IgD-negative memory B cell (primary cell): ENCODE measurements at regions not wholly inside any gene's neighbourhood (a gene's known extent, or its start where the extent isn't known, plus 50 kb on each side); places are given as distances from the start of the nearest gene placed in this dataset.
"Not testable (repeated sequence)": the region's sequence is repeated elsewhere in the genome, so short reads cannot be mapped to it uniquely, and the experiment has no call there.

Experiments
- H3K27ac Mint-ChIP-seq, 3 donors: one replicate each; pipeline ENCODE4 v1.8.0; 2020 to 2022; ENCODE audit warnings: mild to moderate bottlenecking in 3 of 3, mixed read lengths in 3 of 3, moderate library complexity in 1 of 3
- H3K27me3 Mint-ChIP-seq: one replicate; pipeline ENCODE4 v1.8.0; 2021; ENCODE audit warnings: mixed read lengths
- H3K36me3 Mint-ChIP-seq: one replicate; pipeline ENCODE4 v1.8.0; 2020; ENCODE audit warnings: mild to moderate bottlenecking, mixed read lengths
- H3K4me1 Mint-ChIP-seq, 3 donors: one replicate each; pipeline ENCODE4 v1.8.0; 2020 to 2022; ENCODE audit warnings: mixed read lengths in 3 of 3, mild to moderate bottlenecking in 1 of 3
- H3K4me3 Mint-ChIP-seq, 4 donors: one replicate each; pipeline ENCODE4 v1.8.0; 2020 to 2022; ENCODE audit warnings: mild to moderate bottlenecking in 4 of 4, mixed read lengths in 4 of 4, moderate library complexity in 3 of 4
- H3K9me3 Mint-ChIP-seq, 3 donors: one replicate each; pipeline ENCODE4 v1.8.0; 2020 to 2021; ENCODE audit warnings: mixed read lengths in 3 of 3, mild to moderate bottlenecking in 1 of 3

DNA sequence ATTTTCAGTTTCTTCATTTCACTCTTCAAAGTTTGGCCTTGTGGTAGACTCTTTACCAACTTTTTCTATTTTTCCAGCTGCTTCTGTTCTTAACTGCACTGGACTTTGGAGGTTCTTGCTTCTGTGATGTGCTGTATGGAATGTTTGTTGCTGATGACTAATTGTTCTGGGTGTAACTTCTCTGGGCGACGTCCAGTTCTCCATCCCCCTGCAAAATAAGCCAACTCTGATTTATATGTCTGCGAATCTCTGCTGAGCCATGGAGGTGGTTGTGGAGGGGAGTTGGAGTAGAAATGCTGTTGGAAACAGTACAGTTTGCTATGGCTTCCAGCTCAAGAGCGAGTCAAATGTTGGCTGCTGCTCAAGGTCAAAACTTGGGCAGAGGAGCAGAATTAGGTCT is 113.9 kb upstream of the DYRK2 start:
- H3K36me3 Mint-ChIP-seq = no peaks in the 10 kb centered on the region
- H3K9me3 Mint-ChIP-seq = peaks cover 0 to 2% (median 0%) of the 10 kb centered on the region in 3 donors
- peaks cover 18% of the 10 kb centered on the region for H3K27me3 Mint-ChIP-seq
- no peak overlapping the region for H3K27ac Mint-ChIP-seq
- H3K4me3 Mint-ChIP-seq = no peak overlapping the region
- H3K4me1 Mint-ChIP-seq = no peaks in the 10 kb centered on the region

DNA sequence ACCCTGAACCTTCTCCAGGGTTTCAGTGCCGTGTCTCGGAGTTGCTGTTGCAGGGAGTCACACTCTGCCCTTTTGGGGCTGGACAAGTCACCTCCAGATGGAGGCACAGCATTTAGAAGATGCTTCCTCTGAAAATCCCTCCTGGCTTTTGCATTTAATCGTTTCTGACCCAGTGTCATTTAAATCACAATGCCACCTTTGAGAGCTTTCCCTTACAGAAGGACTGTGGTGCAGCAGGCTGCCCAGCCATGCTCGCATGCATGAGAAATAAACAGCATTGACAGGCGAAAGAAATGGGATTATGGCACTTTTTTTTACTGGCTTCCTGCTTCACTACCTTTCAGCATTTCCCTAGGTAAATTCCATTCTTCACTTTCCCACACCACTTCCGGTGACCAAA is 113.4 kb upstream of the DYRK2 start:
- Mint-ChIP-seq H3K27me3 (peaks cover 20% of the 10 kb centered on the region), H3K27ac (peak overlapping the region in 1 of 3 donors; percentile 20), H3K4me1 (no peaks in the 10 kb centered on the region), H3K9me3 (peaks cover 0 to 2% (median 0%) of the 10 kb centered on the region in 3 donors), H3K4me3 (no peak overlapping the region), H3K36me3 (no peaks in the 10 kb centered on the region)

DNA sequence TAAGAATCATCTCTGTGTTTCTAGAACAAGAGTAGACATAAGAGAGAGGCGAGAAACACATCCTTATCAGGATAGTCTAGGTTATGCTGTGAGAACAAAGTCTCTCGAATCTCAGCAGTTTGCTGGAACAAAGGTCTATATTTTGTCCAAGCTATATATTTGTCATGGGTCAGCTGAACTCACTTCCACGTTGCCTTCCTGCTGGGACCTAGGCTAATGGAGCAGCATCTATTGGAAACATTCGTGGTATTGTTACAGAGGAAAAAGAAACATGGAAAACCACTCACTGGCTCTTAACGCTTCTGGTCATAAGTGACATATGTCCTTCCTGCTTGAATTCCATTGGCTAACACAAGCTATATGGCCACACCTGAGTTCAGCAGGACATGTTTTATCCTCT is 112.6 kb upstream of the DYRK2 start:
- no peak overlapping the region for H3K4me3 Mint-ChIP-seq
- H3K36me3 Mint-ChIP-seq = no peaks in the 10 kb centered on the region
- peaks cover 0 to 2% (median 0%) of the 10 kb centered on the region in 3 donors for H3K4me1 Mint-ChIP-seq
- H3K27ac Mint-ChIP-seq = no peak overlapping the region
- H3K9me3 Mint-ChIP-seq = no peaks in the 10 kb centered on the region
- H3K27me3 Mint-ChIP-seq = peaks cover 20% of the 10 kb centered on the region

DNA sequence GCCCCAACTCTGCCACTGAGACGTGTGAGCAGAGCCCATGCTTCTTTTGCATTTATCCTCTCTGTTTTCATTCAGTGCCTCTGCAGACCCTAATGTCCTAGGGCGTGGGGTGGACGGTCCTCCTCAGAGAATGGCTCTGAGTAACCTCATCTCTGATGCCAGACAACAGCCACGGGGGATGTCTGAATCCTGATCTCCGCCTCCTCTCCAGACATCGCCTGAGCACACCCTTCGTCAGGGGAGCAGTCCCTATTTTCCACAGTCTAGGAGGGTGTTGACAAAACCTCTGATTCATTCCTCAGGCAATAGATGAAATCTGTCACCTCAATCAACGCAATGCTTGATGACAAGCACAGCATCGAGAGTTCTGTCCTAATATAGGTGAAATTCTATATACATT is 109.2 kb upstream of the DYRK2 start:
- H3K27ac Mint-ChIP-seq = no peak overlapping the region
- H3K36me3 Mint-ChIP-seq = no peaks in the 10 kb centered on the region
- H3K27me3 Mint-ChIP-seq = peaks cover 22% of the 10 kb centered on the region
- H3K9me3 Mint-ChIP-seq = no peaks in the 10 kb centered on the region
- peaks cover 0 to 13% (median 0%) of the 10 kb centered on the region in 3 donors for H3K4me1 Mint-ChIP-seq
- H3K4me3 Mint-ChIP-seq = no peak overlapping the region

DNA sequence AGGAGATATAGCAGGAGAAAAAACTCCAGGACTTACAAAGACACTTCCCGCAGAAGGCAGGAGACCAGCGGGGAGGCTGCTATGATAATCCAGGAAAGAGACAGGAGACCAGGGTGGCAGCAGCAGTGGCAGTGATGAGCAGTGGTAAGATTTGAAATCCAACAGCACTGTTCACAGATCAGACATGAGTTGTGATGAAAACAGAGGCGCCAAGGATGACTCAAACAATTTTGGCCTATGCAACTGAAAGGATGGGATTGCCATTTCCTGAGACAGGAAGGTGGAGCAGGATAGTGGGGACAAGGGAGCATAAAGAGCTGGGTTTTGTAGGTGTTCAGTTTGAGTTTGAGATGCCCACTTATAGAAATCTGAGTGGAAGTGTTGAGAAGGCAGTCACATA is 108.6 kb upstream of the DYRK2 start:
- no peak overlapping the region for H3K27ac Mint-ChIP-seq
- no peak overlapping the region for H3K4me3 Mint-ChIP-seq
- H3K4me1 Mint-ChIP-seq = peaks cover 0 to 13% (median 0%) of the 10 kb centered on the region in 3 donors
- peaks cover 19% of the 10 kb centered on the region for H3K27me3 Mint-ChIP-seq
- no peaks in the 10 kb centered on the region for H3K36me3 Mint-ChIP-seq
- H3K9me3 Mint-ChIP-seq = no peaks in the 10 kb centered on the region

DNA sequence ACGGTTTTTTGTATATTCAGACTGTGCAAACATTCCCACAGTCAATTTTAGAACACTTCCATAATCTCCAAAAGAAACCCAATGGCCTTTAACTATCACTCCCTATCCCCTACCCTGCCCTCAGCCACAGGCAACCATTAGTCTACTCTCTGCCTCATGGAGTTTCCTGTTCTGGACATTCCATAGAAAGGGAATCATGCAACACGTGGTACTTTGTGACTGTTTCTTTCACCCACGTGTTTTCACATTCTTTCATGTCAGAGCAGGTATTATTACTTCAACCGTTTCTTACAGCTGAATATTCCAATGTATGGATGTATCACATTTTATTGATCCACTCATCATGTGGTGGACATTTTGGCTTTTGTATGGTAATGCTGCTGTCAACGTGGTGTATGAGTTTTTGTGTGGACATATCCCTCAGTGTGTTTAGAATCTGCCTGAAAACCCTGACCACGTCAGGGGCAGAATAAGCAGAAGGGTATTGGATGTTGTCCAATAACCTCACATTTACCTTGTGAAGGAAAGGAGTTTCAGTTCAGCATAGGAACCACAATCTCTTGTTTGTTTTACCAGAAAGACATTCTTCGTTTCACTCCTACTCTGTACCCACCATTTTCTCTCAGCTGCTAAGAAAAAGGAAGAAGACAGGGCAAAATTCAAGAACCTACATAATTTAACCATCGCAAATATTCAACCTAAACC is 107.5 kb upstream of the DYRK2 start:
- Mint-ChIP-seq H3K36me3 (no peaks in the 10 kb centered on the region), H3K9me3 (no peaks in the 10 kb centered on the region), H3K27ac (peak overlapping the region in 1 of 3 donors; percentile 20), H3K4me1 (peaks cover 0 to 13% (median 0%) of the 10 kb centered on the region in 3 donors), H3K4me3 (no peak overlapping the region), H3K27me3 (peaks cover 15% of the 10 kb centered on the region)

DNA sequence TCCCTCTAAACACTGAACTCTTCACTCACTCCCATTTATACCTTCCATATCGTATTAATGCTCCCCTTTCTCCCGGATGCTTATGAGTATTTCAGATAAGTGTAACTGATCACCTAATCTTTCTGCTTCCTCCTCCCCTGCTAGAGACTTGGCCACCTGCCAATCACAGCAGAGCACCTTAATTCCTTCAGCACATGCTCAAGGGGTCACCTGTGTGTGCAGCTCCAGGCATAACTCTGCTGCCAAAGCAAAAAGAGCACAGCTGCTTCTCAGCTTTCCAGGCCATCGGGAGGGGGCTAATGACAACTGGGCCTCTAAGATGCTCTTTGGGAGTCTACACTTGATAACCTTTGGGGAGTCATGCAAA is 106.9 kb upstream of the DYRK2 start:
- no peaks in the 10 kb centered on the region for H3K9me3 Mint-ChIP-seq
- peaks cover 0 to 13% (median 1%) of the 10 kb centered on the region in 3 donors for H3K4me1 Mint-ChIP-seq
- H3K27ac Mint-ChIP-seq = peak overlapping the region in 1 of 3 donors; percentile 14
- peaks cover 15% of the 10 kb centered on the region for H3K27me3 Mint-ChIP-seq
- no peaks in the 10 kb centered on the region for H3K36me3 Mint-ChIP-seq
- no peak overlapping the region for H3K4me3 Mint-ChIP-seq

DNA sequence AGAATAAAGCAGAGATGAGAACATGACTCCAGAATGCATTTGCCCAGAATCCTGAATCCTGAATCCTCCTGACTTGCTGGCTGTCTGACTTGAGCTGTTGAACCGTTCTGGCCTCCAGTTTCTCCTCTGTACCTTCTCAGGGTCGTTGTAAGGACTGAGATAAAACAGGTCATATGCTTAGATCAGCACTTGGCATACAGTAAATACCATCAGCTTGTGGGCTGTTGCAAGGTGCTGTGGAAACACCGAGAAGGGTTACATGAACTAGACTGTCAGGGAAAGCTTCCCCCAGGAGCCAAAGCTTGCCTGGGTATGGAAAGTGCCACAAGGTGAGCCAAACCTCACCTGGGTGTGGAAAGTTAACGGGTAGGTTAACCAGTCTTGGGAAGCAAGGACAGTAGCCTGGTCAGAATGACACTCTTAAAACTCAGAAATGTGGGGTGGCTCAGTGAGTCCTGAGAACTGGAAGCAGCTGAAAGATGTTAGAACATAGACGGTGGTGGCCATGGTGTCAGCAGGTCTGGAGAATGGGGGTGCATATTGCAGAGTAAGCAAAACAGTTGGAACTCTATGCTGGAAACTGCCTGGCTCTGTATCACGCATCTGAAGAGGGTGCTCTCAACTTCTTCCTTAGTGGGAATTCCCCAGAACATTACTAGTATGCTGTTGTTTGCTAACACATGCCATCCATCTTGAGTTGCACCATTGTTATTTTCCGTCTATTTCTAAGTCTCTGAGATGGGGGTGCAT is 105.3 kb upstream of the DYRK2 start:
- no peaks in the 10 kb centered on the region for H3K9me3 Mint-ChIP-seq
- peaks cover 1 to 17% (median 4%) of the 10 kb centered on the region in 3 donors for H3K4me1 Mint-ChIP-seq
- no peak overlapping the region for H3K27ac Mint-ChIP-seq
- H3K36me3 Mint-ChIP-seq = no peaks in the 10 kb centered on the region
- no peak overlapping the region for H3K4me3 Mint-ChIP-seq
- H3K27me3 Mint-ChIP-seq = peaks cover 15% of the 10 kb centered on the region

DNA sequence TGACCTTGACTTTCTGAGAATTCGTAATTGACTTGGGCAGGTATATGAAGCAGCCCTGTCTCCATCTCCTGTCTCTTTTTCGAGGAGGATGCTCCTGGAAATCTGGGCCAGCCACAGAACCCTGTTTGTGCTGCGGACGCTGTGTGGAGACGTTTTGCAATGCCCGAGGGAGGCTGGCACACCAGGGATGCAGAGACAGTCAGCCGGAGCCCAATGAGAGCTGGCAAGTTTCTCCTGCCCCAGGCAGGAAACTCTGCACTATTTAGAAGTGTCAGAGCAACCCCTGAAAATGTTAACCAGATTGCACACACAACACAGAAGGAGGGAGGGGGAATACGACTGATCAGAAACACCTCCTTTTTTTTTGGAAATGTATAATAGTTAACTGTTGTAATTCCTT is 103.2 kb upstream of the DYRK2 start:
- no peaks in the 10 kb centered on the region for H3K36me3 Mint-ChIP-seq
- H3K27ac Mint-ChIP-seq = no peak overlapping the region
- H3K4me3 Mint-ChIP-seq = no peak overlapping the region
- H3K9me3 Mint-ChIP-seq = no peaks in the 10 kb centered on the region
- H3K4me1 Mint-ChIP-seq = peaks cover 5 to 23% (median 7%) of the 10 kb centered on the region in 3 donors
- peaks cover 9% of the 10 kb centered on the region for H3K27me3 Mint-ChIP-seq

DNA sequence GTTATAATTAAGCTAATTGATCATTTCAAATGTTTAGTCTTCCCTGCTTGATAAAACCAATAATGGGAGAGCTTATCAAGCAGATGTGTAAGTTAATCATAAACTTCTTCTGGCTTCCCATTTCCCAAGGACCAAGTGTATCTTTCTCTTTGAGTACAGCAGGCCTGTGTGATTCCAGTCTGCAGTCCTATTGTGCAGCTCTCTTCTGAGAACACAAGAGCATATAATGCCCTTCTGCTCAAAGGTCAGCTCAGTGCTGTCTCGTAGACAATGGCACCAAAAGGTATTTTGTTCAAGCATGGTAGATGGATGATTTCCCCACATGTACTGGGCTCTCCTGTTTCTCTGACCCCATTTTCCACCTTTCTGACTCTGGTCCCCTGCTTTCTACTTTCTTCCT is 101.8 kb upstream of the DYRK2 start:
- Mint-ChIP-seq H3K4me3 (no peak overlapping the region), H3K36me3 (no peaks in the 10 kb centered on the region), H3K4me1 (peaks cover 8 to 21% (median 17%) of the 10 kb centered on the region in 3 donors), H3K9me3 (no peaks in the 10 kb centered on the region), H3K27ac (no peak overlapping the region), H3K27me3 (peaks cover 6% of the 10 kb centered on the region)

DNA sequence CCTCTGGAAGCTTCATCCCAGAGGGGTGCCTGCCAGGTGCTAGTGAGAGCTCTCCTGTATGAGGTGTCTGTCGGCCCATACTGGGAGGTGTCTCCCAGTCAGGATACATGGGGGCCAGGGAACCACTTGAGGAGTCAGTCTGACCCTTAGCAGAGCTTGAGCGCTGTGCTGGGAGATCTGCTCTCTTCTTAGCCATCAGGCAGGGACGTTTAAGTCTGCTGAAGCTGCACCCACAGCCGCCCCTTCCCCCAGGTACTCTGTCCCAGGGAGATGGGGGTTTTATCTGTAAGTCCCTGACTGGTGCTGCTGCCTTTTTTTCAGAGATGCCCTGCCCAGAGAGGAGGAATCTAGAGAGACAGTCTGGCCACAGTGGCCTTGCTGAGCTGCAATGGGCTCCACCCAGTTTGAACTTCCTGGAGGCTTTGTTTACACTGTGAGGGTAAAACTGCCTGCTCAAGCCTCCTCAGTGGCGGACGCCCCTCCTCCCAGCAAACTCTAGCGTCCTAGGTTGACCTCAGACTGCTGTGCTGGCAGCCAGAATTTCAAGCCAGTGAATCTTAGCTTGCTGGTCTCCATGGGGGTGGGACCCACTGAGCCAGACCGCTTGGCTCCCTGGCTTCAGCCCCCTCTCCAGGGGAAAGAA is 93.3 kb upstream of the DYRK2 start:
- H3K9me3 Mint-ChIP-seq, H3K27me3 Mint-ChIP-seq, H3K36me3 Mint-ChIP-seq, H3K4me3 Mint-ChIP-seq: not testable (repeated sequence)
- peak overlapping the region in 2 of 3 donors; percentile 26 to 48 for H3K27ac Mint-ChIP-seq
- peaks cover 10 to 13% (median 10%) of the 10 kb centered on the region in 3 donors for H3K4me1 Mint-ChIP-seq

DNA sequence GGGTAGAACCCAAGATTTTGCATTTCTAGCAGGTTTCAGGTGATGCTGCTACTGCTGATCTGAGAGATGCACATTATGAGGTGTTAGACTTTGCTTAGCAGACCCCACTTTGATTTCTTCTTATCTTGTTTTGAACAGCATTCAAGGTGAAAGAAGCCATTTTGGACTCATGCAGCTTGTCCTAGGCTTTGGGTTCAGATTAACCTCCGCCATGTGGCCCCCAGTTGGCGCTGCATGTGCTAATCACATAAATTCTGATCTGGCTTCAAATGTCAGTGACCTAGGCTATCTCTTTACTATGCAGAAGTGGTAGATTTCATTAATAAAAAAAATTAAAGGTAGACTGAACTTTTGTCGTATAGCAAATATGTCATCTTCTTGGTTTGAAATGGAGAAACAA is 89.8 kb upstream of the DYRK2 start:
- H3K9me3 Mint-ChIP-seq = peaks cover 0 to 10% (median 0%) of the 10 kb centered on the region in 3 donors
- peaks cover 0 to 7% (median 4%) of the 10 kb centered on the region in 3 donors for H3K4me1 Mint-ChIP-seq
- no peaks in the 10 kb centered on the region for H3K27me3 Mint-ChIP-seq
- H3K4me3 Mint-ChIP-seq = no peak overlapping the region
- peaks cover 2% of the 10 kb centered on the region for H3K36me3 Mint-ChIP-seq
- H3K27ac Mint-ChIP-seq = no peak overlapping the region

DNA sequence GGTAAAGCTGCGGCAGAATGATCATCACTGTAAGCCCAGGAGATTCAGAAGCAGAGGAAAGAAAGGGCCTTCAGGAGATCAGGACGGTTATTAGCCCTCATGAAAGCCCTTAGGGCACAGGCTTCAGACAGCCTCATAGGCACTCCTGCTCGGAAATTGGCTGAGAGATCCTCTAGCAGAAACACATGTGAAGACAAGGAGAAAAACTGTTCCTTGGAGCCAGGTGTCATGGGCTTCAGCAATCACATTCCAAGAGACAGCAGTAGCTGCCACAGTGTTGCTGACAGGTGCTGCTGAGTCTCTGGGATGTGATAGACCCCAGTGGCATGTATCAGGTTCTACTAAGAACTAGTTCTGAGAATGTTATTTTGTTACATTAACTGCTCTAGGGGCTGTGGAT is 88.8 kb upstream of the DYRK2 start:
- H3K4me3 Mint-ChIP-seq = no peak overlapping the region
- peaks cover 2% of the 10 kb centered on the region for H3K36me3 Mint-ChIP-seq

DNA sequence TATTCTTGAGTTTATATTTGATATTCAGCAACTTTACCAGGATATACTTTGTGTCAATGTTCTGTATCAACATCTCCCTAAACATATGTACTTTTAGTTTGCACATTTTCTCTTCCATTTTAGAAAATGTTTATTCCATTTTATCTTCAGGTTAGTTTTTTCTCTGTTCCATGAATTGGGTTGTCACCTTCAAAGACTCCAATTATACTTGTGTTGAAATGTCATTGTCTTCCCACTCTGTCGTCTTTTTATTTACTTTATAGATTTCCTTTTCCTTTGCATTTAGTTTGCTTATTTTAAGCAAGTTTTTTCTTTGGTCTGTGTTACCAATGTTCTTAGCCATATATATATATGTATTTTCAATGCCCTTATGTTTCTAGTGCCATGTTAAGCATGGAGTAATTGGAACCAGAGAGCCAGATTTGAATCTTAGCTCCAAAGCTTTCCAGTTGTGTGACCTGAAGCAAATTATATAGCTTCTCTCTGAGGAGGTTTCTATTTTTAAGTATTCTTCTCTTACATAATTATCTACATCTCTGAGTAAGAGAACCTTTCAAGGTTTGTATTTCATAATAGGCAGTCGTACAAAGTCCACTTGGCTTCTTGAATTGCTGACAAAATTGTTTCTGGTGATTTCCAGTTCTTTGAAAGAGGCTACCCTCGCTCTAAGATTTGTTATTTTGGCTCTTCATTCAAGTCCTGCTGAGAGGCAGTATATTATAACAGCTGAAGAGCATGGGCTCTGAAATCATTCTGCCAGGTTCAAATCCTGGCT is 85.8 kb upstream of the DYRK2 start:
- Mint-ChIP-seq H3K4me3 (no peak overlapping the region), H3K36me3 (peaks cover 6% of the 10 kb centered on the region), H3K4me1 (no peaks in the 10 kb centered on the region), H3K27me3 (no peaks in the 10 kb centered on the region), H3K27ac (no peak overlapping the region), H3K9me3 (peaks cover 0 to 10% (median 2%) of the 10 kb centered on the region in 3 donors)

More for the DNA sequence above, 88.8 kb upstream of the DYRK2 start:
- H3K27ac Mint-ChIP-seq = peak overlapping the region in 1 of 3 donors; percentile 9
- peaks cover 0 to 7% (median 4%) of the 10 kb centered on the region in 3 donors for H3K4me1 Mint-ChIP-seq
- no peaks in the 10 kb centered on the region for H3K27me3 Mint-ChIP-seq
- H3K9me3 Mint-ChIP-seq = peaks cover 0 to 10% (median 0%) of the 10 kb centered on the region in 3 donors

DNA sequence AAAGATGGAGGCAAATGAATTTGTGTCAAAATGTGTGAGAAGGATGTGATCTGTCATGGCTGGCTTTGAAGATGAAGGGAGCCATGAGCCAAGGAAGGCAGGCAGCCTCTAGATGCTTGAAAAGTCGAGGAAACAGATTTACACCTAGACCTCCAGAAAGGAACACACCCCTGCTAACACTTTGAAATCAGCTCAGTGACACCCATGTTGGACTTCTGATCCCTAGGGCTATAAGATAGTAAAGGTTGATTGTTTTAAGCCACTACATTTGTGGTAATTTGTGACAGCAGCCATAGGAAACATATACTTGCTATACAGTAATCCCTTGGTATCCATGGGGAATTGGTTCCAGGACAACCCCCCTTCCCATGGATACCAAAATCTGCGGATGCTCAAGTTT is 80.5 kb upstream of the DYRK2 start:
- Mint-ChIP-seq H3K27me3 (no peaks in the 10 kb centered on the region), H3K36me3 (peaks cover 11% of the 10 kb centered on the region), H3K9me3 (peaks cover 0 to 6% (median 2%) of the 10 kb centered on the region in 3 donors), H3K27ac (no peak overlapping the region), H3K4me3 (no peak overlapping the region), H3K4me1 (no peaks in the 10 kb centered on the region)
